NCI-H2196 (cell line): ENCODE measurements at regions not wholly inside any gene's neighbourhood (a gene's known extent, or its start where the extent isn't known, plus 50 kb on each side); places are given as distances from the start of the nearest gene placed in this dataset.

ENCODE experiments used
- DNase-seq: peaks from one replicate; lab custom pipeline; 2025; ENCODE audit not compliant: unreplicated experiment; lab: John Stamatoyannopoulos, UW

- DNase-seq, result no peak
Measured at GRCh38 chr2:195021711-195022507, 635.1 kb upstream of the SLC39A10 start.

- DNase-seq, result no peak
Measured at GRCh38 chr2:195018462-195018861, 638.6 kb upstream of the SLC39A10 start.

DNA sequence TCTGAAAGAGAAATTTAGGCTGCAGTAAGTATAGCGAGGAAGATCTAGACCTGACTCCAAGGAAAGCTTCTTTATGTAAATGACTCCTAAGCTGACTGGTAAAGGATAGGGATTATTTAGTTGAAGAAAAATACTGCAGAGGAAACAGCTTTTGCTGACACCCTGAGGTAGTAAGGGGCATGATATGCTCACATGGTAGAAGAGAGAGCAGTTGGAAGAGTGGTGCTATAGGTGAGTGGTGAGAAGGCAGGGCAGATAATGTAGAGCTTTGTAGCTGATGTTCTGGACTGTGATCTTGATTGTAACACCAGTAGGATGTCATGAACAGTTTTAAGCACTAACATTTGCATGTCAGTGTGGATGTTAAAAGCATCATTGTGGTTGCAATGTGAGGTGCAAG, 639.1 kb upstream of the SLC39A10 start:
- no peak for DNase-seq

DNA sequence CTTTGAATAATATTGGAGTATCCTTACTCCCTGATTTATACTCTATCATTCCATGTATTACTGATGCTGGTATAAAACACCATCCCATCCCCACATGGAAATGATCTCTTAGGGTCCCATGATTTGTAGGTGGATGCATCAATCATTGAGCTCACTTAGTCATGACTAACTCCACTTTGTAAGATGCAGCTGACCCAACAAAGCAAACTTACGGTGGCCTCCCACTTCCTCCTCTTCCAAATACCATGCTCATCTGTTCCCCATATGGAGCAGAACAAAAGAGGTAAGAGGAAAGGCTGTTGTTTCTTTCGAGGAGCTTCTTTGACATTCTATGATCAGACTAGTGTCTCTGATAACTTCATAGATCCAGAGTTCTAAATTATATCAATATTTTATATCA, 640.2 kb upstream of the SLC39A10 start:
- DNase-seq, result no peak

DNA sequence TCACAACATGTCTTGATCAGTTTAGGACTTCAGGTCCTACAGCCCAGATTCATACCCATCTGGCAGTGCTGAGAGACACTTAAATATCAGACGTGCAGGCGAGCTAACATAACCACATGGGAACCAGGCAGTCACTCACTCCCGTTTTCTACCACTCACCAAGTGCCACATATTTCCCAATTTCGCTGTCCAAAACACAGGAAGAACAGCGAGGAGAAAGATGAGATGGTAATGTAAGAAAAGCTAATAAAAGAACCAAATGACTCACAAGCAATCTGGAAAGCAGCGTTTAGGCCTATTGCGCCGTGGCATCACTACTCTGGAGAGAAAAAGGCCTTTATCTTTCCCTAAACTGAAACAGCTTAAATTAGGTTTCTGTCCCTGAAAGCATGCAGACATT, 647.8 kb upstream of the SLC39A10 start:
- no peak for DNase-seq

DNA sequence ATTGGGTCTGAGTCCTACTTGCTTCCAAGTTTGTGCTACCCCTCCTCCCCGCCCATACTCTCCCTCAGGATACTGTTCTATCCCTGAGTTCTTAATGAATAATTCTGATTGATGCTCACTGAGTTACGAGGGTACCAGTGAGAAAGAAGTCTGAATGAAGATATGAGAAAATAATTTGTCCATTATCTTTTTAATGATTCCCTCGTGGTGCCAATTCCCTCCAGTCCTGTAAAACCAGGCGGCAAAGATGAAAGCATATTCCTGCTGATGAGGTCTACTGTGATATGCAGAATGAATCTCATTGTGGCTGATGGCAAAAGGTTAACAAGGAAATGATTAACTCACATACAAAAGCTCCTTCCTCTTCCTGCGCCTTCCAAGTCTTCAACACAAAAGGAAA, 650.2 kb upstream of the SLC39A10 start:
- DNase-seq, result no peak

DNA sequence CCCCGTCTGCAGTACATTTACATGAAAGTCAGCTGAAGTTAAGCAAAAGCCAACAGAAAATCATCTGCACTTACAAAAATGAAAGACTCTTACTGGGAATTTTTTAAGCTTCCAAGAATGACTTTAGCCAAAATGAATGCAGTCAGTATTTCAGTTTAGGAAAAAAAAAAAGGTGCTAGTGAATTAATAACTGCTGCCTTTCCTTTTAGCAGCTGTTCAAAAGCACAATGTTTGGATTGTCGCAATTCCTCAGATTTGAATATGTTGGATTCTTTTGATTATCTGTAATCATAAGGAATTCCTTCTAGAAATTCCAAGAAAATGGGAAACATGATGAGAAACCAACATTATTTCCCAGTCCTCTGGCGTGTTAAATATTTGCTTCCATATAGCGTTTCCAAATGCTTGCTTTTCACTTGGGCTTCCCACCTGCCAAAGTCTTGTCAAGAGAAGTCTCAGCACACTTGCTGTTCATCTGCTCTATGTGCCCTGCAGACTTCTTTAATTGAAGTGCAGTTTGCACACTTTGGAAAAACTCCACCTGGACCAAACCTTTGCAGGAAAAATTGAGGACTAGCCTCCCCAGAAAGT, 653.0 kb upstream of the SLC39A10 start:
- no peak for DNase-seq

DNA sequence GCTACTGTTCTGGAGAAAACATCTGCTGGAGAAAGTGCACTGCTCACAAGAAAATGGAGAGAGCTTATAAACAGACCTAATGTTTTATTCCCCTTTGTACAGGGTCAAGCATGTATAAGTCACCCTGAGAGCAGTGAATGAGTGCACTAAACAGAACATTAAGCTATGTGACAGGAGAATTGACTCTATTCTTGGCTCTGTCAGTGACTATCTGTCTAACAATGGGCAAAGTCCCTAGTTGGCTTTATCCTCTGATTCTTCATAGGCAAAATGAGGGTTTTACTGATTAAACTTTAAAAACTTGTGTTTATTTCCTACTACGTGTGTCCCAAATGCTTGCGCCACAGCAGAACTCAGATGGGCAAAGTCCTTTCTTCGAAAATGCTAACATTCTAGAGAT, 655.1 kb upstream of the SLC39A10 start:
- DNase-seq, result no peak

- DNase-seq, result no peak
Measured at GRCh38 chr2:194999771-195000170, 657.3 kb upstream of the SLC39A10 start.

- no peak for DNase-seq
Measured at GRCh38 chr2:194992648-194993047, 664.4 kb upstream of the SLC39A10 start.

GRCh38 chr2:194985258-194985657, 671.8 kb upstream of the SLC39A10 start:
- DNase-seq, result no peak

GRCh38 chr2:194962254-194962653, 694.8 kb upstream of the SLC39A10 start:
- DNase-seq, result no peak

DNA sequence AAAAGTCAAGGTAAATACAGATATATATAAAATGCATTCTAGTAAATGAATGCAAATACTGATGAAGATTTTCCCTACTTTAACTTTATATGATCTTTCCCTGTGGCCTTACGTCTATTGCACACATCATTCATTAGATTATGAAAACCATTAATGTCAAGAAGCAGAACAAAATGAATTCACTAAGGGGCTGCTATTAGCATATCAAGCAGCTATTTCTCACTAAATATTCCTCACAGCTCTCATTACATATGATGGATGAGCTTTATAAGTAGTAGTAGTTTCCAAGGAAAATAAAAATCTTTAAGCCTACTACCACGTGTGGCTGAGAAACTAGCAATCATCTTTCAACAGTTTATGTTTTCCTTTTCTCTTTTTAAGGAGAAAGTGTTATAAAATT, 702.8 kb upstream of the SLC39A10 start:
- no peak for DNase-seq

DNA sequence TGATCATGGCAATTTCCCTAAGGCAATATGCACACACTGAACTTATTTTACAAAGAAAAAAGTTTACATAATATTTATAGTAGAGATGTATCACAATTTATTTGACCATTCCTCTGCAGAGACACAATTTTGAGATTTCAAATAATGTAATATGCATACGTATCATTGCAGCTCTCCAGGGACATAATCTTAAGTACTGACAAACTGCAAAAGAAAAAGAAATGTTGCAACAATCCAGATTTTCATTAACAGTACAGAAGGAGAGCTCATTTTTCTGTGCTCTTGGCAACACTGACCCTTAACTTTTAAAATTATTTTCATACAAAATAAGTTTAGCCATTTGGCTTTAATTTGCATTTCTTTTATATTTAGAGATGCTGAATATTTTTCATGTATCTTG, 710.2 kb upstream of the SLC39A10 start:
- DNase-seq, result no peak

- no peak for DNase-seq
Measured at GRCh38 chr2:194938066-194938465, 719.0 kb upstream of the SLC39A10 start.

GRCh38 chr2:194927489-194927888, 729.5 kb upstream of the SLC39A10 start:
- DNase-seq, result no peak

DNA sequence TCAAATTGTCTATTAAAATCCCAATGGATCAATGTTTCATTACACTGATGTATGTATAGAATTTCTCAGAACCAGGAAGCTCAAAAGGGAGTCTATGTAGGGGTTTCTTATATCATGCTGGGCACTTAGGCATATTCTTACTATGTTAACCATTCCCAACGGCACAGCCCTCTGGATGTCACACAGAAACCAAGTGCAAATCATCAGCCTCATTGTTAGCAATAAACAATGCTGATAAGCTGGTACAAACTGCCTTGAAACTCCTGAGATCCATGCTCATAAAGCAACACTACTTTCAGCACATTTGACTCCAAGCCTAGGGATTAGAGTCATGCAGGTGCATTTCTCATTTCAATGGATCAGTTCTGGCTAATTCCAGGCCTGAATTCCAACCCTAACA, 730.2 kb upstream of the SLC39A10 start:
- DNase-seq, result no peak

- DNase-seq, result no peak
Measured at GRCh38 chr2:194925742-194926141, 731.3 kb upstream of the SLC39A10 start.

DNA sequence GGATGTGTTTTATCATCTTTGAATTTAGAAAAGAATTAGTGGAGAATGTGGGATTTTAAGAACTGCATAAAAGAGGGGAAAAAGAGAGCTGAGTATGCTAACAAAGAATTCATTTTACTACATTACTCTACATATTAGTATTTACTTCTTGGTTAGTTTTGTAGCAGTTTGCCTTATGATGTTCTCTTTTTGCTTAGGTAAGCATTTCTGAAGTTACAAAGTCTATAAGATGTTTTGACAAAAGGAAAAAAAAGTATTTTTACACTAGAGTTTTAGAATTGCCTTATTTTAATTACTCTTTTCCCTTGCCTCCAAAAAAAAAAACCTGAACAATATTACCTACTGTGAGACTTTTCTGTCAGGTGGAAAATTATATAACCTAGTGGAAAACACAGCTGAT, 739.5 kb upstream of the SLC39A10 start:
- no peak for DNase-seq

DNA sequence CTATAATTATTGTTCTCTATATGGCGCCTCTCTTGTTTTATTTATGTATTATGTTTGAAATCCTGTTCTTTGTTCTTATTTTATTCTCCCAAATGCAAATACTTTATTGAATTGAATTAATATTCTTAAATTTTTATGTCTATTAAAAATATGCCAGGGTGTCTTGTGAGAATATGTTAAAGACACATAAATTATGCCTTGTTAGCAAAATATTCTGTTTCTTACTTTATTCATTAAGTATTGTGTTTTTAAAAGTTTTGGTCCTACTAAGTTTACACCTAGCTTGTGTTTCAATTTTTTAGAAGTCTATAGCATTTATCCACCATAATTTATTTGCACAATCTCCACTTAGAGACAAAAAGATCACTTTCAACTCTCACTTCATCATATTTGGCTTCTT, 741.5 kb upstream of the SLC39A10 start:
- no peak for DNase-seq

DNA sequence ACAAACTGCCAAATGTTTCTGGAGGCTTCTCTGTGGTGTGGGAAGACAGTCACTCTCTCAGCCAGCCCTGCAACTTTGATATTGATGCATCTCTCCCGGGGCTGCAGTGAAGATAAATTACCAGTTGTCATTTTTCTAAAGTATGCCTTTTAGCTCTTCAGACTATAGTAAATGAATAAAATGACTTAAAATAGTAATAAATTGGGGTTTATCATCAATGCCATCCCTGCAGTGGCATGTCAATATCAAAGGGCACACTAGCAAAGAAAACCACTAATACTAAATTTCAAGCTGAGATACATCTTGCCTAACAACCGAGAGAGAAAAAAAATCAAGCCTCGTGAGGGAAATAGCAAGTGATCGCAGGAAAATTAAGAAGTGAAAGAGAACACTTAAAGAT, 749.5 kb upstream of the SLC39A10 start:
- no peak for DNase-seq

GRCh38 chr2:194896871-194897270, 760.2 kb upstream of the SLC39A10 start:
- no peak for DNase-seq

- DNase-seq, result no peak
Measured at GRCh38 chr2:194883711-194884110, 773.3 kb upstream of the SLC39A10 start.
